ENCODE measurements at regions not wholly inside any gene's neighbourhood (a gene's known extent, or its start where the extent isn't known, plus 50 kb on each side); places are given as distances from the start of the nearest gene placed in this dataset.
"Not testable (repeated sequence)": the region's sequence is repeated elsewhere in the genome, so short reads cannot be mapped to it uniquely, and the experiment has no call there.

DNA sequence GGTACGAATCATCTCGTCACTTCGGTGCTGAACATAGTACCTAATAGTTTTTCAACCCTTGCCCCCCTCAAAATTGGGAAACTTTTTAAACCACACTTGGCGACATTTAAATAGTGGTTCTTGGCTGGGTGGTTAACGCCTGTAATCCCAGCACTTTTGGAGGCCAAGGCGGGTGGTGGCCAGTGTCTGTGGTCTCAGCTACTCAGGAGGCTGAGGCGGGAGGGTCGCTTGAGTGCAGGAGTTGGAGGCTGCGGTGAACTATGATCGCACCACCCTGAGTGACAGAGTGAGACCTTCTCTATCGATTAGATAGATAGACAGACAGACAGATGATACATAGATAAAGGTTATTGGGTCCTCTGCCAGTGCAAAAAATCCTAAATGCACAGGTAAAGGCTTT is 55.5 kb upstream of the RASAL2 start:
- no peak overlapping the region for H3K4me3 ChIP-seq (ENCODE audit: low read length)
- H3K9ac ChIP-seq (ENCODE audit: low read length): peak overlapping the region; percentile 77
- H3K36me3 ChIP-seq (ENCODE audit: control insufficient read depth, insufficient read depth, low read length): no peaks in the 10 kb centered on the region
- no peaks in the 10 kb centered on the region for H3K9me3 ChIP-seq (ENCODE audit: control insufficient read depth, low read length)
- H3K4me1 ChIP-seq (ENCODE audit: control insufficient read depth, insufficient read depth, low read length): peaks cover 10% of the 10 kb centered on the region
- no peaks in the 10 kb centered on the region for H3K27me3 ChIP-seq (ENCODE audit: control insufficient read depth, insufficient read depth, low read length)

DNA sequence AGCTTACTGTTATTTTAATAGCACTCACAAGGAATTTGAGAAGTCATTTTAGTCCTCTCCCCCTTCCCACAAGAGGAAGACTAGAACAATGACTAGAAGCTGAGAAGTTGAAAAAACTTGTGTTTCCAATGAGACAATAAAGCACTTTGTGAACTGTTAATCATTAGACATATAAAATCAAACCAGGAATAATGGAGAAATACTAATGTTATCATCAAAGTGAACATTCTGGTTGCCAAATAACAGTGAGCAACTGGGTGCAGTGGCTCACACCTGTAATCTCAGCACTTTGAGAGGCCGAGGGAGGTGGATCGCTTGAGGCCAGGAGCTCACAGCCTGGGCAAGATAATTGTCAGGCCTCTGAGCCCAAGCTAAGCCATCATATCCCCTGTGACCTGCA is 54.0 kb upstream of the RASAL2 start:
- no peaks in the 10 kb centered on the region for H3K27me3 ChIP-seq (ENCODE audit: control insufficient read depth, insufficient read depth, low read length)

DNA sequence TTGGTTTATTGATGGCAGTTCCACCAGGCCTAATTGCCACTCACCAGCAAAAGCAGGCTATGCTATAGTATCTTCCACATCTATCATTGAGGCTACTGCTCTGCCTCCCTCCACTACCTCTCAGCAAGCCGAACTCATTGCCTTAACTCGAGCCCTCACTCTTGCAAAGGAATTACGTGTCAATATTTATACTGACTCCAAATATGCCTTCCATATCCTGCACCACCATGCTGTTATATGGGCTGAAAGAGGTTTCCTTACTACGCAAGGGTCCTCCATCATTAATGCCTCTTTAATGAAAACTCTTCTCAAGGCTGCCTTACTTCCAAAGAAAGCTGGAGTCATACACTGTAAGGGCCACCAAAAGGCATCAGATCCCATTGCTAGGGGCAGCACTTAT is 50.0 kb upstream of the RASAL2 start:
- not testable (repeated sequence) for H3K4me3 ChIP-seq (ENCODE audit: low read length); H3K27me3 ChIP-seq (ENCODE audit: control insufficient read depth, insufficient read depth, low read length); H3K9me3 ChIP-seq (ENCODE audit: control insufficient read depth, low read length); H3K9ac ChIP-seq (ENCODE audit: low read length); H3K36me3 ChIP-seq (ENCODE audit: control insufficient read depth, insufficient read depth, low read length)
- H3K4me1 ChIP-seq (ENCODE audit: control insufficient read depth, insufficient read depth, low read length): peaks cover 23% of the 10 kb centered on the region

More for the DNA sequence above, 54.0 kb upstream of the RASAL2 start:
- H3K9ac ChIP-seq (ENCODE audit: low read length): no peak overlapping the region
- H3K36me3 ChIP-seq (ENCODE audit: control insufficient read depth, insufficient read depth, low read length): no peaks in the 10 kb centered on the region
- no peaks in the 10 kb centered on the region for H3K9me3 ChIP-seq (ENCODE audit: control insufficient read depth, low read length)
- H3K4me3 ChIP-seq (ENCODE audit: low read length): no peak overlapping the region
- peaks cover 10% of the 10 kb centered on the region for H3K4me1 ChIP-seq (ENCODE audit: control insufficient read depth, insufficient read depth, low read length)
